ENCODE measurements at regions not wholly inside any gene's neighbourhood (a gene's known extent, or its start where the extent isn't known, plus 50 kb on each side); places are given as distances from the start of the nearest gene placed in this dataset.
A peak's percentile ranks its signal among the peaks of the same experiment; 100 is the strongest.
"Not testable (repeated sequence)": the region's sequence is repeated elsewhere in the genome, so short reads cannot be mapped to it uniquely, and the experiment has no call there.

DNA sequence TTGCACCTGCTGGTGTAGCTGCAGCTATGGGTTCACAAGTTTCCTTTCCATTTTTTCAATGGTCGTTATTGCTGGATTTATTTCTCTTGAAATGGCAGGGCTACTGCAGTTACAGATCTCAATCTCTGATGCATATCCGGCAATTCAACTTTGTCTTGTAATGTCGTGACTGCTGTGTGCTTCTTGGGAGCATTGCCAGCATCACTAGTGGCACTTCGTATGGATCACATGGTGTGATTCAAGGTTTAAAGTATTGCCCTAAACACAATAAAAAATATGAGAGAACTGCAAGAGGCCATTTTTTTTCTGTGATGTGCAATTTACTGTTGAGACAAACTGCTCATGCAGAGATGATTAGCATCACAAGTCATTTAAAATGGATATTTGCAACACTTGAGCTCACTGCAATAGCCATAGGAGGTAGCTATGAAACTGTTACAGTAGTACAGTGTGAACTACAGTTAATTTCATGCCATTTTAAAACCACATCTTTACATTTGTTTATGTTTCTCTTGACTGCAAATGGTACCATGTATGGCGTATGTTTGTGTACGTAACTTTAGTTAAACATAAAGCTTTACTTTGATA lies 217.4 kb upstream of the PDE3A start:
- DNase-seq, result no peak

DNA sequence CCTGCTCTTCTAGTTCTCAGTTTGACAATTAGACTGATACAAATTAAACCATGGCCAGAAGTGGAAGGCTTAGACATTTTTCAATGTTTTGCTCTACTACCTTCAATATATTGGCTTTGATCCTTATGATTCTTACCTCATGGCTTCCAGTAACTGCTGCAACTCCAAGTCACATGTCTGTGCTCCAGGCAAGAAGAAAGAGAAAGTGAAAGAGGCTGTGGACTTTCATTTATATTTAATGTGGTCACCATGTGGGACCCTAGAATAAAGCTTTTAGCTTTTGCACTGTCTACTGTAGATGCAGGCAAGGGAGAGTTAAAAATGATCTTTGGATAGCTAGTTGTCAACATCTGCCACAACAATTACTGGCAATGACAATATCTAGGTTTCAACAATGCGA lies 214.3 kb upstream of the PDE3A start:
- no peak for DNase-seq

DNA sequence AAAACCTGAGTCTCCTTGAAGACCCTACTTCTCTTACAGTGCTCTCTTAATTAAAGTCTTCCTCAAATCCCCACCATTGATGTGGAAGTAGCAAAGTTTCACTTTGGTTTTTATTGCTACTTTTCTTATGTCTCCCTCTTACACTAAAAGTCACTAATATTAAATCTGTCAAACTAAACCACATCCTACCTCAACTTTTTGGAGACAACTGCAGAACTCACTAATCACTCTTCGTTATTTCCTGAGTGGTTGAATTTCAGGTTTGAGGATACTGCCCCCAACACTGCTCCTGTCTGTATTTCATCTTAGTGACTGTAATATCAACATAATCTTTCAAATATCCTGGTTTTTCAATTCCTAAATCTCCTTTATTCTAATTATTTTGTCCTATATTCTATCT lies 213.0 kb upstream of the PDE3A start:
- no peak for DNase-seq

DNA sequence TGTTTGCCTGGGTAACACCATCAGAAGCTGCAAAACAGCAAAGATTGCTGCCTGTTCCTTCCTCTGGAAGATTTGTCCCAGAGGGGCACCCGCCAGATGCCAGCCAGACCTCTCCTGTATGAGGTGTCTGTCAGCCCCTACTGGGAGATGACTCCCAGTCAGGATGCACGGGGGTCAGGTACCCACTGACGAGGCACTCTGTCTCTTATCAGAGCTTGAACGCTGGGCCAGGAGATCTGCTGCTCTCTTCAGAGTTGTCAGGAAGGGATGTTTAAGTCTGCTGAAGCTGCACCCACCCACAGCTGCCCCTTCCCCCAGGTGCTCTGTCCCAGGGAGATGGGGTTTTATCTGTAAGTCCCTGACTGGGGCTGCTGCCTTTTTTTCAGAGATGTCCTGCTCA lies 207.4 kb upstream of the PDE3A start:
- not testable (repeated sequence) for DNase-seq

DNA sequence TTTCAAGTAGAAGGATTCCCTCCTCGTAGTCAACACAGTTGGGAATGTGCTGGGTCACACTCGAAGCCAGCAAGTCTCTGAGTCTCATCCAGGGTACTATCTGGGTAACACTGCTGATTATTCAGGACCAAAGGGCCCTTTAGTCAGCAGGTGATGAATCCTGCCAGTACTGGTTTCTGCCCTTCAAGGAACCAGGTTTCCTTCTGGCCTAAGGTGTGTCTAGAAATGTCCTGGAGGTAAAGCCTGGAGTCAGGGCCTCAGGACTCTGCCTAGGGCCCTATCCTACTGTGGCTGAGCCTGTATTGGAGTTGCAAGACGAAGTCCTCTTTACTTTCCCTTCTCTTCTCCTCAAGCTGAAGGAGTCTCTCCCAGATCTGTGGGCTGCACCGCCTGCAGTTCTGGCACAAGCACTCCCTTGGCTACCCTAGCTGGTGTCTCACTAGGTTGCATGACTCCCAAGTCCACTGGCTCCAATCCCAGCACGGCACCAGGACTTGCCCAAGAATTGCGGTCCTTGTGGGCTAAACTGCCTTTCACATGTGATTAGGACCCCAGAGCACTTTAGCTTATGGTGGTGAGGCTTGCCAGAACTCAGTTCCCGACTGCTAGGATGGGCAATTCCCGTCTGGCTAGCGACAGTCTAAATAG lies 193.7 kb upstream of the PDE3A start:
- no peak for DNase-seq

DNA sequence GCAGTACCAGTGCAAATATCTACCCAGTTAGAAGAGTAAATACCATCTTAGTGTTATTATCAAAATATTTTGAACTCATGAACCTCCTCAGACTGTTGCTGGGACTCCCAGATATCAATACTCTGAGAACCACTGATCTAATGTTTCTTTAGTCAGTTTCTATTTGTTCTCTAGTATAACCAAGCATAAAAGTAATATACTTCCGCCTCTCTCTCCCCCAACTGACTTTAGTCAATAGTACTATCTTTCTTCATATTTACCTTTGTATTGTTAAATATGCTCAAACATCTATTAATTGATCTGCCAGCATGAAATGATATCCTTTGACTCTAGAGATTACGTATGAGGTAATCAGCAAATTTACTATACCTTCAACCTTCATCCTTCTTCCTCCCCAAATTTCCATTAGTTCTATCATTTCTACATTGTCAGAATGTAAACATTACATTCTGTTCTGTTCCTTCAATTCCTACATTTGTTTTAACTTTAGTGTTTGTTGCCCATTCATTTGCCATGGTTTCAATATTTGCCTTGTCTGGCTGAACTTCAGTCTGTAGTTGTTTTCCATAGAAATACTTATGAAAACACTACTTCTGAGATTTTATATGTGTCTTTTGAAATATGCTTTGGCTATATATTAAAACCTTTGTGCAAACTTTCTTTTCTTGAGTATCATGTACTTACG lies 192.5 kb upstream of the PDE3A start:
- DNase-seq, result no peak

DNA sequence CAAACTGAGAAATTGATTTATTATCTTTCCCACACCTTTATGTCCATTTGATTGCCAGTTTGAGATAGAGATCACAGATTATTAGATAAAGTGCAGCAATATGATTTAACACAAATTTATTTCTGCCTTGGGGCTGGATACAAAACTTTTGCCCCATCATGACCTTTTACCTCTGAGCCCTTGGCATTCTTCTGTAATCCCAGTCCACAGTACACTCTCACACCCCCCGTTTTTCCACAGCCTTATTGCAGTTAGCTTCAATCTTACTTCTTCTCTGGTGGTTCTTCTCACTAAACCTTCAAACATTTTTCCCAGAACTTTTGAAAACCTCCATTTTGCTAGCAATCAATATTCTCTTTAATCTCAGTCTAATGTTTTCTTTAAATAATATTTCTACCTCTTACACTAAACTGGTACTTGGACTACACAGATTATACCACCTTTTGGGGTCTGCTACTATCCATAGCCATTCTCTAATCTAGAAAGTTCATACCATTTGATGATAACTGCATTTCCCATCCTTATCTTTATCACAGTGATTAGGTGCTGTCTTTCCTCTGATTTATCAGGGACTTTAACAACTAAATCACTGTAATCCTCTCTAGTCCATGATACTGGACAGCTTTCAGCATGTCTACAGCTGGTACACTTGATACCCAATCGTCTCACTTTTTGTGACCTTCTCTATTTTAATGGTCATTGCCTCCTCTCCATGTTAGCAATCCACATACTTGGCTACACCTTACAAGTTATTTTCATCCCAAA lies 186.7 kb upstream of the PDE3A start:
- no peak for DNase-seq

DNA sequence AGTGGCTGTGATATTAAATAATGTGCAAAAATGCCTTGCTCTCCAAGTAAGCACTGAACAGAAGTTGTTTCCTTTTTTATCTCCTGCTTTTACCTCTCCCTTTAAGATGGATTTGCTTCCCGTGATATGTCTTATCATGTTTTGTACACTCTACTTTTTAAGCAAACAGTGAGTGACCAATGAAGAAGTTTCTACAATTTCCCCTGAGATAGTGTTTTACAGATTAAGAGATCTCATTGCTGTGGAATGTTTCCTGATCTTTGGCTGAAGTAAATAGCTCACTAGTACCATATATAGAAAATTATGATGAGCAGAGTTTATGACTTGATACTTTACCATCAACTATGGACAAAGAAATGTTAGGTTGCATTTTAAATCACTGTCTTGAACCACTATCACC lies 184.8 kb upstream of the PDE3A start:
- DNase-seq, result peak; percentile 70

DNA sequence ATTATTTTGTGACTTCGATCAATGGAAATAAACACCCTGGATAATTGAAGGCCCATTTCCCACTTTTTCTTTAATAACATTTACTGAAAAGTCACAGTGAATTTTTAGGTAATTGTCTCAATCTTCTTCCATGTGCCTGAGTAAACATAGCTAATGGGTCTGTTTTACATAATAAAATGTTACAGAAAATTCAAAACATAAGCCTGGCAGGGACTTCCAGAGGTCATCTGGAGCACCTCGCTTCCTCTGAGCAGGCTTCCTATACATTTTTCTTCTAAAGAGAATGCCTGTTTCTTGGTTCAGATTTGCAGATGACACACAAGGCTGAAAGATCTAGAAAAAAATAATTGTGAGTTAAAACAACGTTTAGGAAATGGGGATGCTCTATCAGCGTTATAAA lies 183.8 kb upstream of the PDE3A start:
- no peak for DNase-seq

DNA sequence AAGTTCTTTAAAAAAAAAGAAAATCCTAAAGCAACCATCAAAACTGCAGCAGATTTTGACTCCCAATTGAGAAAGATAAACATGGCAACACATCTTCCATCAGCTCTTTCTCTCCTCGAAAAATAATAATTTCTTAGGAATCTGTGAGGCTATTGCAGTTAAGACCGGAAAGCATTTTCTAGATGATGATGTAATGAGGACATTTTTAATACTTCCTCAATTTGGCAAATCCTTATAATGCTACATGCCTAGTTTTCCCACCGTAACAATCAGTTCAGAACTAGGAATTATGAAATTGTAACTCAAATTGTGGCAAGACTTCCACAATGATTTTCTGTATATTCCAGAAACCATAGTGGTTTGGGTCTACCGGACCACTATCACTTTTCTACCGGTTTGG lies 180.9 kb upstream of the PDE3A start:
- DNase-seq, result no peak

DNA sequence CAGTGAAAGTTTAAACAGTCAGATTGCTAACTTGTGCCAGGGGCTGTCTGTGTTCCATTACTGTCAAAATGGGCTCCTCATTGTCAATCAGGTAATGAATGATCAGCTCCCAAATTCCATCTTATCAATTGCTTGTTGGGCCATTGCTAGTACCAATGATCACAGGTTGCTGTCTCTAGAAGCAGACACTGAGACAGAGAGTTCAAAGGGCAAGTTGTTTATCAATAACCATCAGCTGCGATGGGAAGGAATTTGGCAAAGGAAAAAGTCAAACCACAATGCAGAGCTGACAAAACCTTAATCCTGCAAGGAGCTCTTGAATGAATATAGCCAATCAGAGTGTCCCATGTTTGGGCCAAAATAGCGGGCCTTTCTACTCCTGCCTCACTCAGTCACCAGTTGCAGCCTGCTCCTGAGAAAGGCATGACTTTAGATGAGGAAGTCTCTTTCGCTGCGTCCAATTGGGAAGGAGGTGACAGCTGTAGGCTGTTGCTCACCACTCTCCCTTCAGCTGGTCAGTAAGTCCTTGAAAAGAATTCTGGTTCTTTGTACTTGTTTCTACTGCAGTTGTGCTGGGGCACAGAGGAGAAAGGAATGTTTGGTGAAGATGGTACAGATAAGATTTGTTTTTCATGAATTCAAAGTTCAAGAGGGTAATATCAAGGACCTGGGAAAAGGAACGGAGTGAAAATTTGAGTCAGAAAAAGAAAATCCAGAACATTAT lies 179.2 kb upstream of the PDE3A start:
- no peak for DNase-seq

DNA sequence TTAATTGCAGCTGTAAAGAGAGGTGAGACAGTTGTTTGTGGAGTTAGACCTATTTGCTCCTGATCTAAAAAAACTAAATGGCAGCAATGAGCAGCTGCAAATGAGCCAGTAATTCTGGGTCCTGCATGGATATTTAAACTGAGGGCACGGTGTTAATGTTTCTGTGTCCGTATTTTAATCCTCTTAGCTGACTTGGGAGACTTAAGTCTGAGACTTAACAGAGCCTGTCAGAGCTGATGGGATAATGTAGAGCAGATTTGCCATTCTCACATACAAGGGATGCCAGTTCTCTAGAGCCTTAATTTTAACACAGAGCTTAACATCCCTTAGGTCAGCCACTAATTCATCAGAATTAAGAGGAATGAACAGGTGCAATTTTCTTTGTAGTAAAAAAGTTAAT lies 178.6 kb upstream of the PDE3A start:
- no peak for DNase-seq

DNA sequence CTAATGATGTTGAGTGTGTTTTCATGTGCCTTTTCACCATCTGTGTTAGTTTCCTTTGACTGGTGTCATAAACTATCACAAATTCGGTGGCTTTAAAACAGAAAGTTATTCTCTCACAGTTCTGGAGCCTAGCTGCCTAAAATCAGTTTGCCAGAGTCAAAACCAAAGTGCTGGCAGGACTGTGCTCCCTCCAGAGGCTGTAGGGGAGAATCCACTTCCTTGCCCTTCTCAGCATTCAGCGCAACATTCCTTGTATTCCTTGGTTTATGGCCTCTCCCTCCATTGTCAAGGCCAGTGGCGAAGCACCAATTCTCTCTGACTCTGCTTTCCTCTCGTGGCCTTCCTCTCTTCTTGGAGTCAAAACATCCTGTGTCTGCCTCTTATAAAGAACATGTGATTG lies 174.2 kb upstream of the PDE3A start:
- peak; percentile 59 for DNase-seq

DNA sequence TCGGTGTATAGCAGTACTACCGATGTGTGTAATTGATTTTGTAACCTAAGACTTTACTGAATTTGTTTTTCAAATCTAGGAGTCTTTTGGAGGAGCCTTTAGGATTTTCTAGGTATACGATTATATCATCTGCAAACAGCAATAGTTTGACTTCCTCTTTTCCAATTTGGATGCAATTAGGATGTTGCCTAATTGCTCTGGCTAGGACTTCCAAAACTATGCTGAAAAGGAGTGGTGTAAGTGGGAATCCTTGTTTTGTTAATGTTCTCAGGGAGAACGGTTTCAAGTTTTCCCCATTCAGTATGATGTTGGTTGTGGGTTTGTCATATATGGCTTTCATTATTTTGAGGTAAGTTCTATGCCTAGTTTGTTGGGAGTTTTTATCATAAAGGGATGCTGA lies 171.6 kb upstream of the PDE3A start:
- DNase-seq, result no peak

DNA sequence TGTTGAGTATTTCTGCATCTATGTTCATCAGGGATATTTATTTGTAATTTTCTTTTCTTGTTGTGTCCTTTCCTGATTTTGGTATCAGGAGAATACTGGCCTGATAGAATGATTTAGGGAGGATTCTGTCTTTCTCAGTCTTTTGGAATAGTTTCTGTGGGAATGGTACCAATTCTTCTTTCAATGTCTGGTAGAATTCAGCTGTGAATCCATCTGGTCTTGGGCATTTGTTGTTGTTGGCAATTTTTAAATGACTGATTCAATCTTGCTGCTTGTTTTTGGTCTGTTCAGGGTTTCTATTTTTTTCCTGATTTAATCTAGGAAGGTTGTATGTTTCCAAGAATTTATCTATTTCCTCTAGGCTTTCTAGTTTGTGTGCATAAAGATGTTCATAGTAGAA lies 170.9 kb upstream of the PDE3A start:
- no peak for DNase-seq

DNA sequence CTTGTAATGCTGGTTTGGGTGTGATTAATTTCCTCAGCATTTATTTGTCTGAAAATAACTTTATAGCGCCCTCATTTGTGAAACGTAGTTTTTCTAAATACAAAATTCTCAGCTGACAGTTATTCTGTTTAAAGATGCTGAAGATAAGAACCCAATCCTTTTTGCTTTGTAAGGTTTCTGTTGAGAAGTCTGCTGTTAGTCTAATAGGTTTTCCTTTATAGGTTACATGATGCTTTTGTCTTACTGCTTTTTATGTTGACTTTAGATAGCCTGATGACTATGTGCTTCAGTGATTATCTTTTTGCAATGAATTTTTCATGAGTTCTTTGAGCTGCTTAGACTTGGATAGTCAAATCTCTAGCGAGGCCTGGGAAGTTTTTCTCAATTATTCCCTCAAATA lies 168.6 kb upstream of the PDE3A start:
- DNase-seq, result no peak

DNA sequence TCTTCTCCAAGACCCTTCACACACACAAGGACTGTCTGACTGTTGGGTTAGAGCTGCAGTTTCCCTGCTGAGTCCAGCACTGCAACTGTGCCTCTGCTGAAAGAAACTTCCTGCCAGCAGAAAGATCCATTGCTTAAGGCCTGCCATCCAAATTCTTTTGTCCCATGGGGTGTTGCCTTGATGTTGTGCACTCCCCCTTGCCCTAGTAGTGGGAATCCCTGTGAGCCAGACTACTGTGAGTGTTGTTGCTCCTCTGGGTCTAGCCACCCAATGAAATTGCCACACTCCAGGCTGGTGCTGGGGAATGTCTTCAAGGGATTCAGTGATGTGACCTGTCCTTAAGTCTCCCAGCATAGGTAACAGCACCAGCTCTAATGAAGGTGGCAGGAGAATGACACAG lies 166.6 kb upstream of the PDE3A start:
- DNase-seq, result no peak

DNA sequence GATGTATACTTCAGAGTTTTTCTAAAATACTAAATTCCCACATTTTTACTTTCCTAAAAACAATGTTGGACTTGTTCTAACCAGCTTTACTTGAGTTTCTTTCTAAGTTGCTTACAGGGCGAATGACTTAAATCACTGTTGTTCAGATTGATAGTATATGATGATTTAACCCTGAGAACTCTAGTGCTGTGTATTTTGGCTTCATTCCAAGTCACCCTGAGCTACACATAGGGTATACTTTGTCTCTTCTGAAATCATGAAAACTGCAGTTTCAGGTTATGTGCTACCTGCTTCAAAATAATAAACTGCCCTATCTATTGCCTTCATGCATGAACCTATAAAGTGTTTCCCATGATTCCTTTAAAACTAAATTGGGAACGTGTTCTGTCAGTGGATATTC lies 162.5 kb upstream of the PDE3A start:
- no peak for DNase-seq

DNA sequence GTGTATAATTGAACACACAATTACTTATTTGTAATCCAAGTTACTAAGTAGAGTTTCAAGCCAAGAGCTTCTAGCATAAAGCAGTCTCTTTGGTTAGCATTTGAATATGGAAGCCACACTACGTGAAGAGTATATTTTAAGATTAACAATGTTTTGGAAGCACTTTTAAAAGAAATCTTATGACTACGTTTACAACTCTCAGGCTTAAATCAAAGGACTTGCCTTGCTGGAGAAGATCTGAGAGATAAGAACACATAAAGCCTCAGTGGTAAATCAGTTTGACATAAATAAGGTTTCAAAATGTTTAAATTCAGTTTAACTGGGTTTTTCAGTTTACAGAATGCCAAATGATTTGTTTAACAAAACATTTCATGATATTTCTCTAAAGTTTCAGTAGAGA lies 161.9 kb upstream of the PDE3A start:
- no peak for DNase-seq

DNA sequence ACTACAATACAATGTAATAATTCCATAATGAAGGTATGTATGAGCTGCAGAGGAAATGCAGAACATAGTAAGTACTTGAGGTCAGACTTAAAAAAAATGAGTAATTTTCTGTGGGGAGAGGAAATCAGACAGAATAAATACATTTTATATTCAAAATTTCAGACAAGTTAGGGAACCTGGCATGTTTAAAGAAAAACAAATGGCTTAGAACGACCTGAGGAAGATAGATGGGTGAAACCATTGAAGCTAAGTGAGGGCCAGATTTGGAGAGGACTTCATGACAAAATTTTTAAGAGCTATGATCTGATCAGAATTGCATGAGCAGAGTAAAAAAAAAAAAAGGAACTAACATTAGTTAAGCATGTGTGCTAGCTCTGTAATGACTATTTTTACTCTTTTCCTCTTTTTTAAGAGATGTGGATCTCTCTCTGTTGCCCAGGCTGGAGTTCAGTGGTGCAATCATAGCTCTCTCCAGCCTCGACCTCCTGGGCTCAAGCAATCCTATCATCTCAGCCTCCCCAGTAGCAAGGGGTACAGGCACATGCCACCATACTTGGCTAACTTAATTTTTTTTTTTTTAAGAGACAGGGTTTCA lies 157.6 kb upstream of the PDE3A start:
- DNase-seq, result no peak

DNA sequence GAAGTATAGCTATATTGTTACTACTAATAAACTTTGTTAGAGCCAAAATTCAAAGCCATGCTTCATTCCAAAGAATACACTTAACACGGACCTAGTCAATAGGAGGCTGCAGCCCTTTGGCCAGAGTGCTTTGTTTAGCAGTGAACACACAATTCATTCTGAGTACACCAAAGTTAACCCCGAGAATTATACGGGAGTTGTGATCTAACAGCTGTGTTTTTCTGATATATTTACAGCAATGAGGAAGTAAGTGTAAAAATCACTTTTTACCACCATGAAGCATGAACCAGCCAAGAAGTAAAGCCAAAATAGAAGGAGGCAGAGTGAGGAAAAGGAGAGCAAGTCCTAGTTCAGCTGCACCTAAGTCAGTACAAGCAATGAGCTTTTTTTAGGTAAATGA lies 156.8 kb upstream of the PDE3A start:
- DNase-seq, result no peak

DNA sequence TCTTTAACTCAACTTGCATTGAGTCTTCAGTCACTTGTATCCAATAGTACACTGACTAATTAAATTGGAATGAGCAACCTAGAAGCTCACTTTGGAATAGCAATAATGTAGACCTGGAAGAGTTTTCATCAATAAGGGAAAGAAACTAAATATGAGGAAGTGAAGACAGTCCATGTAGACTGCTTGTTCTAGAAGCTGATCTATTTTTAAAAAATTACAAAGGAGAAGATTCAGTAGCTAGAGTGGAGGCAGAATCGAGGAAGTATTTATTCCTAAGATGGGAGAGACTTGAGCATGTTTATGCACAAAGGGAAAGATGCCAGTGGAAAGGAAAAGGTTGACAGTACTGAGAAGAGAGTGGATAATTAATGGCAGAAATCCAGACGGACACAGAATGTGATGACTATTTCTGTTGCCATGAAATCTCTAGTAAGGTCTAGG lies 156.3 kb upstream of the PDE3A start:
- peak; percentile 36 for DNase-seq

All from fibroblast of skin of right quadriceps (primary cell).